AG09319 (cell line): ENCODE measurements at regions not wholly inside any gene's neighbourhood (a gene's known extent, or its start where the extent isn't known, plus 50 kb on each side); places are given as distances from the start of the nearest gene placed in this dataset.

ENCODE experiments used
- DNase-seq: peaks from one replicate; pipeline ENCODE4 v3.0.0-alpha.2; 2010; ENCODE audit warnings: low read depth; ENCODE audit errors: extremely low read depth
- TF ChIP-seq, protein P1 (sequence below): IDR thresholded peaks from 2 replicates; pipeline ENCODE4 v1.5.1; 2011; ENCODE audit warnings: low read depth, mild to moderate bottlenecking, inconsistent platforms, low read length, moderate library complexity

DNA sequence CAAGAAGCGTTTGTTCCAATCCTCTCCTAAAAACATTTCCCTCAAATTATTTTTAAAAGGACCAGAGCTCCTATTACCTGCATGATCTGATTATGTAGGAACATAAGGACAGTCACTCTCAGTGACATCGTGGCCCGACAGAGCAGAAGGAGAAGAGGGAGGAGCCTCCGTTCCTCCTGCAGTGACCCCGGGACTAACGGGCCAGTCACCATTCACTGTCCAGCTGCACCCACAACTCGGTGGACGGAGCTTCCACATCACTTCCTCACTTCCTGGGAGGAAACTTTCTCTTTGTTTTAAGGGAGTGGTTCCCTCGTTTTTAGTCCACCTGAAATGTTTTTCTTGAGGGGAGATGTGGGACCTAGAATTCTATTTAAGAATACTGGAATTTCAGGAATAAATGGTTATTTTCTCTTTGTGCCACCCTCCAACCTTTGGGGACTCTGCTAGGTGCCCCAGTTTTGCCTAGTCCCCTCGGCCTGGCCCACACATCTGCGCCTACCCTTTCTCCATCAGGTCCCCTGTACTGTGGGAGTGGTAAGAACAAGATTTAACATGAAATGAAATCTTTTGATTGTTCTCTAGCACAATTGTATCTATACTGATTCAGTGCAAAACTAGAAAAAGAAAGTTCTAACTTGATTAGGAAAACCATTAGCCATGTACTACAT lies 173.5 kb upstream of the RNF32 start:
- TF ChIP-seq, protein P1, sequence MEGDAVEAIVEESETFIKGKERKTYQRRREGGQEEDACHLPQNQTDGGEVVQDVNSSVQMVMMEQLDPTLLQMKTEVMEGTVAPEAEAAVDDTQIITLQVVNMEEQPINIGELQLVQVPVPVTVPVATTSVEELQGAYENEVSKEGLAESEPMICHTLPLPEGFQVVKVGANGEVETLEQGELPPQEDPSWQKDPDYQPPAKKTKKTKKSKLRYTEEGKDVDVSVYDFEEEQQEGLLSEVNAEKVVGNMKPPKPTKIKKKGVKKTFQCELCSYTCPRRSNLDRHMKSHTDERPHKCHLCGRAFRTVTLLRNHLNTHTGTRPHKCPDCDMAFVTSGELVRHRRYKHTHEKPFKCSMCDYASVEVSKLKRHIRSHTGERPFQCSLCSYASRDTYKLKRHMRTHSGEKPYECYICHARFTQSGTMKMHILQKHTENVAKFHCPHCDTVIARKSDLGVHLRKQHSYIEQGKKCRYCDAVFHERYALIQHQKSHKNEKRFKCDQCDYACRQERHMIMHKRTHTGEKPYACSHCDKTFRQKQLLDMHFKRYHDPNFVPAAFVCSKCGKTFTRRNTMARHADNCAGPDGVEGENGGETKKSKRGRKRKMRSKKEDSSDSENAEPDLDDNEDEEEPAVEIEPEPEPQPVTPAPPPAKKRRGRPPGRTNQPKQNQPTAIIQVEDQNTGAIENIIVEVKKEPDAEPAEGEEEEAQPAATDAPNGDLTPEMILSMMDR: no peak
- DNase-seq: no peak

DNA sequence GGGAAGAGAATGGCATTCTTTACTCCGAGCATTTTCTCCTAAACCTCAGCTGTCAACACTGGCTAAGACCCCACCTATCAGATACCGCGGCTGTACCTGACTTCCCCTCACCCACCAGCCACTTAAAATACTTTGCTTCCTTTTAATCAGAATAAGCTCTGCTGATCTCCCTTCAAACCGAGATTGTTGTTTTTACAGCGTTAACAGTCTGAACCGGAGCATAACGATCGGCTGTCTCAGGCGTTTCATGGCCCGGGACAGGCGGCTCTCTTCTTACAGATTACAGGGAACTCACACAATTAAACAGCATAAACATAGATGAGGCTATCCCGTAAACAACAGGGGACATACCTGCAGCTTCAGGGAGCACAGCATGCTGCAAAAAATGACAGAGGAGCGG lies 174.3 kb upstream of the RNF32 start:
- DNase-seq: no peak
- TF ChIP-seq, protein P1: no peak

GRCh38 chr7:156465186-156465585 lies 175.4 kb upstream of the RNF32 start:
- TF ChIP-seq, protein P1: no peak
- DNase-seq: no peak

DNA sequence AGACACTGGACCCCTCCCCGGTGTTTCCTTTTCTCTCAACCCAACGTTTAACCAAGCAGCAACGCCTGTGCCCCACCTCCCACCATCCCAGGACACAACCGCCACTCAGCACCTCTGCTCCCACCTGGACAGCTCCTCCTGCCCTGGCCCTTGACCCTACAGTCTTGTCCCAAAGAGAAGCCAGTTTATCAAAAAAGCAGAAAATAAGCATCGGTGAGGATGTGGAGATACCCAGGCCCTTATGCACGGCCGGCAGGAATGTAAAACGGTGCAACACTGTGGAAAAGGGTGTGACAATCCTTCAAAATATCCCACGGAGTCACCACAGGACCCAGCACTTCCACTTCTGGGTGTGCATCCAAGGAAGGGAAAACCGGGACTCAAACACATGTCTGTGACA lies 176.2 kb upstream of the RNF32 start:
- DNase-seq: no peak
- TF ChIP-seq, protein P1: no peak

- no peak for DNase-seq
- TF ChIP-seq, protein P1: no peak
Measured at GRCh38 chr7:156463280-156463679, 177.3 kb upstream of the RNF32 start.

- TF ChIP-seq, protein P1: no peak
- no peak for DNase-seq
Measured at GRCh38 chr7:156461881-156462665, 178.5 kb upstream of the RNF32 start.
